Stimulated activated memory B cell treated with anti-CD40 and anti-IgM and Interleukin-4, amounts not matched to agents 10 μg/mL and 1 μg/mL and 100 μg/mL, for 72 hours (primary cell): ENCODE measurements at regions not wholly inside any gene's neighbourhood (a gene's known extent, or its start where the extent isn't known, plus 50 kb on each side); places are given as distances from the start of the nearest gene placed in this dataset.
A peak's percentile ranks its signal among the peaks of the same experiment; 100 is the strongest.

ENCODE experiments used
- ATAC-seq: fragments of 150-1000 bp; cut with Tn5 transposase; 2 replicates; pipeline ENCODE4 v1.10.0; 2021
- H3K27ac Mint-ChIP-seq: one replicate; pipeline ENCODE4 v1.8.0; 2022; ENCODE audit warnings: mild to moderate bottlenecking, mixed read lengths
- H3K27me3 Mint-ChIP-seq: one replicate; pipeline ENCODE4 v1.8.0; 2022; ENCODE audit warnings: mixed read lengths
- H3K36me3 Mint-ChIP-seq: one replicate; pipeline ENCODE4 v1.8.0; 2022; ENCODE audit warnings: mixed read lengths
- H3K4me1 Mint-ChIP-seq: one replicate; pipeline ENCODE4 v1.8.0; 2022; ENCODE audit warnings: mixed read lengths
- H3K4me3 Mint-ChIP-seq: one replicate; pipeline ENCODE4 v1.8.0; 2022; ENCODE audit warnings: mild to moderate bottlenecking, moderate library complexity, mixed read lengths
- H3K9me3 Mint-ChIP-seq: one replicate; pipeline ENCODE4 v1.8.0; 2022; ENCODE audit warnings: mixed read lengths

GRCh38 chr18:79613186-79613931 lies 66.2 kb upstream of the CTDP1 start:
- no peaks in the 10 kb centered on the region for H3K4me1 Mint-ChIP-seq
- H3K36me3 Mint-ChIP-seq: no peaks in the 10 kb centered on the region
- H3K27ac Mint-ChIP-seq: no peak overlapping the region
- no peak for ATAC-seq
- H3K27me3 Mint-ChIP-seq: no peaks in the 10 kb centered on the region
- H3K4me3 Mint-ChIP-seq: no peak overlapping the region
- H3K9me3 Mint-ChIP-seq: no peaks in the 10 kb centered on the region

DNA sequence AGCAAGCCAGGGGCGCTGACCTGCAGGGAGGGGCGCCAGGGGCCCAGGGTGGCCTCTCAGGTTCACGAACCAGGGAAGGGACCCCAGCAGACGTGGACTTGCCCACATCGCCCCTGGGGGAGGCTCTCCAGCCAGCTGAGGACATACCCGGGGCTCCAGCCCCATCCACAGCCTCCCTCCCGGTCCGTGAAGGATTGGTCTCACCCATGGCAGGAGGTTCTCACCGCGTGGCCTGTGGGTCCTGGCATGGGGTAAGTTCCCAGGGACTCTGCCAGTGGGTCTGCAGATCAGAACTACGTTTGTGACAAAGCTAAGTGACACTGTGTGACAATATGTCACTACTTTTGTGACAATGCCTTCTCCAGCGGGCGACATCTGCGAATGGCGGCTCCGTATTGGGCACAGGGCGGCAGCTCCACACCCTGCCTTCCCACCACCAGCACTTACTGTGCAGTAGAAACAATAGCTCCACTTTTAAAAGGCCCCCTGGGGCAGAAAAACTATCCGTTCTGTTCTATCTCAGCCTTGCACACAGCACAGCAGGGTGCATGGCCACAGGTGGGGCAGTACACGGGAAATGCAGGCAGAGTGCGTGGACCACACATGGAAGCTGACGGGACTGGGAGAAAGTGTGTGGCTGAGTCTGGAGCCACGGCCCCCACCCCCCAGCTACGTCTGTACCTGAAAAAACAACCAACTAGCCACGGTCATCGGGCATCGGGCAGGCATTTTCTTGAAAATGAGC lies 65.2 kb upstream of the CTDP1 start:
- H3K27ac Mint-ChIP-seq: no peak overlapping the region
- no peak overlapping the region for H3K4me3 Mint-ChIP-seq
- no peaks in the 10 kb centered on the region for H3K9me3 Mint-ChIP-seq
- H3K27me3 Mint-ChIP-seq: no peaks in the 10 kb centered on the region
- H3K4me1 Mint-ChIP-seq: no peaks in the 10 kb centered on the region
- ATAC-seq: no peak
- no peaks in the 10 kb centered on the region for H3K36me3 Mint-ChIP-seq

GRCh38 chr18:79615091-79615490 lies 64.5 kb upstream of the CTDP1 start:
- no peaks in the 10 kb centered on the region for H3K4me1 Mint-ChIP-seq
- ATAC-seq: no peak
- no peaks in the 10 kb centered on the region for H3K9me3 Mint-ChIP-seq
- no peaks in the 10 kb centered on the region for H3K27me3 Mint-ChIP-seq
- no peak overlapping the region for H3K4me3 Mint-ChIP-seq
- no peak overlapping the region for H3K27ac Mint-ChIP-seq
- no peaks in the 10 kb centered on the region for H3K36me3 Mint-ChIP-seq

- Mint-ChIP-seq H3K27ac (no peak overlapping the region), H3K4me1 (no peaks in the 10 kb centered on the region), H3K27me3 (no peaks in the 10 kb centered on the region), H3K9me3 (no peaks in the 10 kb centered on the region), H3K36me3 (no peaks in the 10 kb centered on the region), H3K4me3 (no peak overlapping the region)
- ATAC-seq: no peak
These were observed 64.0 kb upstream of the CTDP1 start for GRCh38 chr18:79615586-79615985.

DNA sequence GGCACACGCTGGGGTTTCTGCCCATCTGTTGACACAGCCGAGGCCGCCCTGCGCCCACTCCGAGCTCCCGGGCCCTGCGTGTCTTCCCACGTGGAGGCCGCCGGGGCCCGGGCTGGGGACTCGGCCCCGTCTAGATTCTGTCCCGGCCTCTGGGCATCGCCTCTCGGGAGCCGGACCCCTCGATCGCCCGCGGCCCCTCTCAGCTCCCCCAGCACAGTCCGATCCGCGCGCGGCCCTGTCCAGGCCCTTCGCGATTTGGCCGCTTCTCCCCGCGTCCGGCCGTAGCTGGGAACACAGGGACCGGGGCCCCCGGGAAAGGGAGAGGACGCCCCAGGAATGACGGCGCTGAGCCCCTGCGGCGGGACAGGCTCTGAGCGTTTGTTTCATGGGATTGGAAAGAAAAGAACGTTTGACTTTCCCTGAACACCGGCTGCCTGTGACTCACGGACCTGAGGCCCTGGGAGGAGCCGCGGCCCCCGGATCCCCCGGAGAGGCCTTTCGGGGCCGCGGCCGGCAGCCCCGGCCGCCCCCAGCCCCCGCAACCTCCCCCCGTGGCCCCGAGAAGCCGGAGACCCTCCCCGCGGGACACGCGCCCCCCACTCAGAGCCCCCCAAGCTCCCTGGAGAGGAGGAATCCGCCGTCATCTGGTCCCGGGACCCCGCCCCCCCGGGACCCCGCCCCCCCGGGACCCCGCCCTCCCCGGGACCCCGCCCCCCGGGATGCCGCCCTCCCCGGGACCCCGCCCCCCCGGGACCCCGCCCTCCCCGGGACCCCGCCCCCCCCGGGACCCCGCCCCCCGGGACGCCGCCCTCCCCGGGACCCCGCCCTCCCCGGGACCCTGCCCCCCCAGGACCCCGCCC lies 62.7 kb upstream of the CTDP1 start:
- H3K36me3 Mint-ChIP-seq: no peaks in the 10 kb centered on the region
- no peaks in the 10 kb centered on the region for H3K4me1 Mint-ChIP-seq
- peak; percentile 52 for ATAC-seq
- no peaks in the 10 kb centered on the region for H3K27me3 Mint-ChIP-seq
- H3K27ac Mint-ChIP-seq: no peak overlapping the region
- no peaks in the 10 kb centered on the region for H3K9me3 Mint-ChIP-seq
- H3K4me3 Mint-ChIP-seq: no peak overlapping the region

DNA sequence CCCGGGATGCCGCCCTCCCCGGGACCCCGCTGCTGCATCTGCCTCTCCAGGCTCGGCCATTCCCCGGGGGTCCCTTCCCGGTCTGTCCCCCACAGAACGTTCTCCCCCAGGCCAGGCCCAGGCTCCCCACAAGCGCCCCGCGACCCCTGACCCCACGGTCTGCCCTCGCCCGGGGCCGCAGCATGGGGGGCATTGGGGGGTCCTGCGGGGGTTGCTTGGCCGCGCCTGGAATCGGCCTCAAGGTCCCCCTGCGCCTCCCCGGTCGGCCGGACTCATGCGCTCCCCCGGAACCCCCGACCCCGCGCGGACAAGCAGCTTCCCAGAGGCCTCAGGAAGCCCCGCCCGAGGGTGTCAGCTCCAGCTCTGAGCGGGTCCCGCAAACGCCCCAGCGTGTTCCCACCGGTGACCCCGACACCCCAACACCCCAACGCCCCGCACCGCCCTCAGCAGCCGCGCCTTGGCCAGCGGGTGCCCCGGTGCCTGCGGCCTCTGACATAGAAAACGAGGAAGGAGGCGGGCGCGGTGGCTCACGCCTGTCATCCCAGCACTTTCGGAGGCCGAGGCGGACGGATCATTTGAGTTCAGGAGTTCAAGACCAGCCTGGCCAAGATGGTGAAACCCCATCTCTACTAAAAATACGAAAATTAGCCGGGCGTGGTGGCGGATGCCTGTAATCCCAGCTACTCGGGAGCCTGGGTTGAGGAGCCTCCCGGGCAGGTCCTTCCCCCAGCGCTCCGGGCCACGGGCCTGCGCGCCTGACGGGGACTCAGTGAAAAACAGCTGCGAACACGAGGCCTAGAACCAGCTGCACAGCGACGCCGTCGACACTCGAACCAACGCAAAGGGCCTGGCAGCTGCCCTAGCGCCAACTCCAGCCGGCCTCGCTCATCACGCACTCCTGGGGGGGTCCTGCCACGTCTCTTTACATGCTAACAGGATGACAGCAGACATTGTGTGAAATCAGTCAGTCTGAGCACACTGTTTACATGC lies 61.8 kb upstream of the CTDP1 start:
- peaks cover under 1% of the 10 kb centered on the region for H3K4me1 Mint-ChIP-seq
- ATAC-seq: peak; percentile 63
- no peaks in the 10 kb centered on the region for H3K27me3 Mint-ChIP-seq
- no peak overlapping the region for H3K4me3 Mint-ChIP-seq
- H3K9me3 Mint-ChIP-seq: no peaks in the 10 kb centered on the region
- H3K27ac Mint-ChIP-seq: no peak overlapping the region
- H3K36me3 Mint-ChIP-seq: no peaks in the 10 kb centered on the region

GRCh38 chr18:79620576-79621165 lies 58.9 kb upstream of the CTDP1 start:
- Mint-ChIP-seq H3K9me3 (no peaks in the 10 kb centered on the region), H3K27me3 (no peaks in the 10 kb centered on the region), H3K4me1 (peaks cover 29% of the 10 kb centered on the region), H3K27ac (no peak overlapping the region), H3K4me3 (no peak overlapping the region), H3K36me3 (no peaks in the 10 kb centered on the region)
- no peak for ATAC-seq

- Mint-ChIP-seq H3K4me3 (no peak overlapping the region), H3K36me3 (no peaks in the 10 kb centered on the region), H3K27ac (no peak overlapping the region), H3K27me3 (no peaks in the 10 kb centered on the region), H3K4me1 (peaks cover 37% of the 10 kb centered on the region), H3K9me3 (no peaks in the 10 kb centered on the region)
- no peak for ATAC-seq
These were observed 58.1 kb upstream of the CTDP1 start for GRCh38 chr18:79621501-79621900.

- Mint-ChIP-seq H3K27me3 (no peaks in the 10 kb centered on the region), H3K9me3 (no peaks in the 10 kb centered on the region), H3K36me3 (no peaks in the 10 kb centered on the region), H3K4me3 (no peak overlapping the region), H3K4me1 (peaks cover 42% of the 10 kb centered on the region), H3K27ac (no peak overlapping the region)
- no peak for ATAC-seq
These were observed 57.6 kb upstream of the CTDP1 start for GRCh38 chr18:79622004-79622403.

DNA sequence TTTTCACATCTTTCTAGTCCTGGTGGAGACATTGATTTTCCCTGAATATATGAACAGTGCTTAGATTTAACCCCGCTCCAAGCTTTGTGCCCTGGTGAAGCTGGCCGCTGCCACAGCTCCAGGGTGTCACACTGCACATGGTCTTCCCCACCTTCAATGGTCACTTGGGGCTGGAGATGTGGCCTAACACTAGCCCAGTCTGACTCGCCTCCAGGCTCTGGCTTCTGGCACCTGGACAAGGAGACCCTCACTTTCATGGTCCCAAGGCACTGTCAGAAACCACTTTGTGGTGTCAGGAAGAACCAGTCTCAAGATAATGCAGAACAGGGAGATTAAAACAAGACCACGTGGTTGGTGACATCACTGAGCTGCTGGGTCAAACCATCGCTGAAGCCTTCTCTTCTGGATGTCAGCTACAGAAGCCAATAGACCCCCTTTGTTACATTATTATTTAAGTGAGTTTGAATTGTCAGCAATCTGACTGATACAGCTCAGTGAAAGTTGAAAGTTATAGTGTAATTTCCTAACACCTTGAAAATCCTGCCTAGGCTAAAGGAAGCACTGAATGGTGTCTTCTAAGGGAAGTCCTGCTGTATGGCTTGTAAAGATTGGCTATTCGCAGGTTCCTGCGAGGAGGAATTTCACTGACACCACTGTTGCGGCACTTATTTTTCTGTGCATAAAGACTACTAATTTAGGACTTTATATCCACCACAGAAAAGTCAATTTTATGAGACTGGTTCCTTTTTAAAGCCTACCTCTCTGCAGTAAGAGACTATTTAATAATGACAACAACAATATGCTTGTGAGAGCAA lies 55.0 kb upstream of the CTDP1 start:
- Mint-ChIP-seq H3K4me1 (peaks cover 47% of the 10 kb centered on the region), H3K4me3 (peak overlapping the region; percentile 71), H3K9me3 (no peaks in the 10 kb centered on the region), H3K36me3 (no peaks in the 10 kb centered on the region), H3K27ac (peak overlapping the region; percentile 93), H3K27me3 (no peaks in the 10 kb centered on the region)
- peak; percentile 50 for ATAC-seq

DNA sequence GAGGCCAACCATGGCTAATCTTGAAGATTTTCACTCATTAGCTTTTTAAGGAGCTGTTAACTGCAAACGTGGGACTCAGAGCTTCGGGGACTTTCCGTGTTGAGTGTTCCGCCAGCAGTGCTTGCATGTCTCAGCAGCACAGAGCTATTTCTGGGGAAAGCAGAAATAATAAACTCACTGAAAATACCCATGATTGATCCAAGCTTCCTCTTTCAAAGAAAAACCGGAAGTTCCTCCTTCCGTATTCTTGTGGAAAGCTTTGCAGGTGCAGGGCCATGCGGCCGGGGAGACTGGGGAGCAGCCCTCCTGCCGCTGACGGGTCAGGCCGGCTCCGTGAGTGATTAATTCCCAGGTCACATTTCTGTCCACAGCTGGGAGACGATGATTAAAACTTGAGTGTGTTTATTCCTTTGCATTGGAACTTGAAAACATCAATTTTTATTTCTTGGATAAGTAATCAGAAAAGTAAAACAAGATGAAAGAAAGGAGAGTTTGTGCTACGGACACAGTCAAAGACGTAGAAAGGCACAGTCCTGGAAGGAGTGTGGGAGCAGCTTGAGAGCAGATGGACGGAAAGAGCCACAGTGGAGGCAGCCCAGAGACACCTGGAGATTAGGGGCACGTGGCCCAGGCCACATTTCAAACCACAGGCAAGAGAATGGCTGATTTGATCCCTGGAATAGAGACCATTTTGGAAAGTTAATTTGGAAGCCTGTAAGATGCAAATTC lies 54.2 kb upstream of the CTDP1 start:
- Mint-ChIP-seq H3K36me3 (no peaks in the 10 kb centered on the region), H3K27me3 (no peaks in the 10 kb centered on the region), H3K4me3 (peak overlapping the region; percentile 71)

GRCh38 chr18:79625924-79626561 lies 53.6 kb upstream of the CTDP1 start:
- ATAC-seq: no peak
- Mint-ChIP-seq H3K27ac (peak overlapping the region; percentile 93), H3K27me3 (no peaks in the 10 kb centered on the region), H3K36me3 (no peaks in the 10 kb centered on the region), H3K4me1 (peaks cover 52% of the 10 kb centered on the region), H3K9me3 (peaks cover 3% of the 10 kb centered on the region), H3K4me3 (no peak overlapping the region)

More for the DNA sequence above, 54.2 kb upstream of the CTDP1 start:
- no peaks in the 10 kb centered on the region for H3K9me3 Mint-ChIP-seq
- peak; percentile 91 for ATAC-seq
- H3K27ac Mint-ChIP-seq: peak overlapping the region; percentile 93
- peaks cover 47% of the 10 kb centered on the region for H3K4me1 Mint-ChIP-seq
